ENCODE measurements at regions not wholly inside any gene's neighbourhood (a gene's known extent, or its start where the extent isn't known, plus 50 kb on each side); places are given as distances from the start of the nearest gene placed in this dataset.

- TF ChIP-seq CTCF (conservative IDR thresholded peaks at IDR 0.05) (no peak), EZH2 (IDR thresholded peaks at IDR 0.05; ENCODE audit: low read depth) (no peak)
Measured at GRCh38 chr1:239886266-239886665, 205.4 kb upstream of the FMN2 start.

All from PC-9 (cell line).